ENCODE measurements at regions not wholly inside any gene's neighbourhood (a gene's known extent, or its start where the extent isn't known, plus 50 kb on each side); places are given as distances from the start of the nearest gene placed in this dataset.

DNA sequence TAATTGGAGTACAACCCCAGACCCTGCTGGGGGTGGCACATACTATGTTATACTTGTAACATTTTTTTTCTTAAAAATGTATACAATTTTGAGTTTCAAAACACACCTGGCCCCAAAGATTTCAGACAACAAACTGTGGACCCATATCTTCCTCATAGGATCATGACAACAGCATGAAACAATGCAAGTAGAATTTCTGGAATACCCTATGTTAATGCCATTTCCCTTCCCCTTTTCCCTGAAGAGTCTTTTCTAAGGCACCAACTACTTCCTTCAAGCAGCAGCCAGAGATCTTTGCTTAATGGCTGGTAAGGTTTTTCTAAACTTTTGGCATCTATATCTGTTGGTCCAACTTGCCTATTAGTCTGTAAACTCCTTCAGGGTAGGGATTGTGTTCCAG, 99.9 kb upstream of the SERBP1 start:
- no peak for DNase-seq

DNA sequence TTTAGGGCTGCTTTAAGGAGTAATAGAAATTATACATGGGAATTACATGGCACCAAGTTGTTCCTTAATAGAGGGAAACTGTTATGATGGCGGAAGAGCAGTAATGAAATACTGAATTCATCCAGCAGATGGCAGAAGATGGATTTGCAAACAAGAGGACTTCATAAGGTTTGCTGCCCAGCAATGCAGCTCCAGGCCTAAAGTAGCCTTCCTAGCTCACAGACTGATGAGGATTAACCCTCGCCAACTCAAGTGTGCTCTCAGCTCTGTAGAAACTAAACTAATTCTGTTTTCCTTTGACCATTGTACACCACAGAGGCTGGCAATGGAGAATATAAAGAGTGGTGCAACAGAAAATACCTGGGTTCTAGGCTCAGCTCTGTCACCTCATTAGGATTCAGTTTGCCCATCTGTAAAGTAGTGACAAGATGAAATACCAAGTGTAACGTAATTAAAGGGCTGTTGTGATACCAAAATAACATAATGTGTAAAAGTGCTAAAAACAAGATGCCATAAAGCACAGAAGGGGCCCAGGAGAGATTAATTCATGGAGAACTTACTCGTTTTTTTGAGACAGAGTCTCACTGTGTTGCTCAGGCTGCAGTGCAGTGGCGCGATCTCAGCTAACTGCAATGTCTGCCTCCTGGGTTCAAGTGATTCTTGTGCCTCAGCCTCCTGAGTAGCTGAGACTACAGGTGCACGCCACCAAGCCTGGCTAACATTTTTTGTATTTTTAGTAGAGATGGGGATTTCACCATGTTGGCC, 102.4 kb upstream of the SERBP1 start:
- DNase-seq = peak; percentile 43 to 75

DNA sequence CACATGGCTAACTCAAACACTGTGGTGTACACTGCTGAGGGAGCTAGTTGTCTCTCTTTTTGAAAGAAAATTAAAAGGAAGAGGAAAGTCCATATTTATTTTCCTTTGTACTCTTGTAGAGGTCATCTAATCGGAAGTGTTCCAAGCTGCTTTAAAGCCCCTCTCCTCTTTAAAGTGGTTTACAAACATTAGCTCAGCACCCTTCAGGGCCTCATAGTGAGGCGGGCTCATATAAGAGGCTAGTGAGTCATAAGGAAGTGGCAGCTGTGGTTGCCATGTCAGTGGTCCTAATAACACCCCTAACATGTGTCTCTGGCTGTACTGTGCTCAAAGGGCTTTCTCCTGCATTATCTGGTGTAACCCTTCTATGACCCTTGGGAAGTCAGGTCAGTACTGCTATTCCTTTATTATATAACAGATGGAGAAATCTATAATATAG, 104.4 kb upstream of the SERBP1 start:
- no peak for DNase-seq

DNA sequence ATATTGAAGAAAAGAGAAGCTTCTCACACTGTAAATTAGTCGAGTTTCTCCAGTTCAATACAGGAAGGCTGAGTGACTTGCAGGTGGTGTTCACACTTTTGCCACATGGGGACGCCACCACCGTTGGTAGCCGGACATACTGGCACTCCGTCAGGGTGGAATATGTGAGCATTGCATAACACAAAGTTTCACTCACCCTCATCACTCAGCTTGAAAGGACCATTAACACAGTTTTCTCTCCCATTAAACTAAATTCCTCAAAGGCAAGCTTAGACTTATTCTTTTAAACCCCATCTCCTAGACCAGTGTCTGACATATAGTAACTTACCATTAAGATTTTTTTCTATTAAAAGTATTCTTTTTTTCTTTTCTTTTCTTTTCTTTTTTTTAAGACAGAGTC, 105.3 kb upstream of the SERBP1 start:
- DNase-seq = peak; percentile 65 to 88

DNA sequence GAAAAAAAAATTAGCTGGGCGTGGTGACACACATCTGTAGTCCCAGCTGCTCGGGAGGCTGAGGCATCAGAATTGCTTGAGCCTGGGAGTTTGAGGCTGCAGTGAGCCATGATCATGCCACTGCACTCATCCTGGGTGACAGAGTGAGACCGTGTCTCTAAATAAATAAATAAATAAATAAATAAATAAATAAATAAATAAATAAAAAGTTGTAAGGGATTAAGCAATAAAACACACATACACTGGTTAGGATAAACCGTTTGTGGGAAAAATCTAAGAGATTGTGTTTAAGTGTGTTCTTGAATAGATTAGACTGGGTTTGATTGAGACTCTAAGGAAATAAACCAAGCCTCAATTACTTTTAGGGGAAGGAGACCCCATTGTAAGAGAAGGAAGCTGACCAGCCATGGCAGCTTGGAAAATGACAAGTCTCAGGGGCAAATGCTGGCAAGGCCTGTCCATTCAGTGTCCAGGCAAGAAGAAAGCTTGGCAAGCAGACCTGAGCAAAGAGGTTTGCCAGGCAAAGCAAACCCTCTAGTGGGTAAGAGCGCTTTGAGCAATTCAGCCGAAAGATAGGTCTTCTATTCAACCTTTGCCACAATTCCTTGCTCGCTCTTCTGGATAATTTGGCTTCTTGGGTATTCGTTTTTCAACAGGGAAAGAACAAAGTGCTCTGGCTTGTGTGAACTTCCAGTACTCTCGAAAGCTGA, 106.9 kb upstream of the SERBP1 start:
- DNase-seq = no peak

DNA sequence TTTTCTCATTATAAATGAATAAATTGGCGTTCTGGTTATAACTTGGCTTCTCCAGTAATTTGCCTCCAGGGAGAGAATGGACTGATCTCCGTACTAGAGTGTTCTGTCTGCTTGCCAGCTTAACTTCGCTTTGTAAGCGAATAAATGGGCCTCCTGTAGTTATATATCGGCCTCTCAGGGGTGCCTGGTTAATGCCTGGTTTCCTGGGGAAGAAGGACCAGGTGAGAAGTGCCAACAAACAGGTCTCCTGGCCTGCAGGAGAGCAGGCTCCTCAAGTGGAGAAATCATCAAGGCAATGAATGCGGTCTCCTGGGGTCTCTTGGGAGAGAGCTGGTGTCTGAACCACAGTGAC, 107.4 kb upstream of the SERBP1 start:
- DNase-seq = no peak

DNA sequence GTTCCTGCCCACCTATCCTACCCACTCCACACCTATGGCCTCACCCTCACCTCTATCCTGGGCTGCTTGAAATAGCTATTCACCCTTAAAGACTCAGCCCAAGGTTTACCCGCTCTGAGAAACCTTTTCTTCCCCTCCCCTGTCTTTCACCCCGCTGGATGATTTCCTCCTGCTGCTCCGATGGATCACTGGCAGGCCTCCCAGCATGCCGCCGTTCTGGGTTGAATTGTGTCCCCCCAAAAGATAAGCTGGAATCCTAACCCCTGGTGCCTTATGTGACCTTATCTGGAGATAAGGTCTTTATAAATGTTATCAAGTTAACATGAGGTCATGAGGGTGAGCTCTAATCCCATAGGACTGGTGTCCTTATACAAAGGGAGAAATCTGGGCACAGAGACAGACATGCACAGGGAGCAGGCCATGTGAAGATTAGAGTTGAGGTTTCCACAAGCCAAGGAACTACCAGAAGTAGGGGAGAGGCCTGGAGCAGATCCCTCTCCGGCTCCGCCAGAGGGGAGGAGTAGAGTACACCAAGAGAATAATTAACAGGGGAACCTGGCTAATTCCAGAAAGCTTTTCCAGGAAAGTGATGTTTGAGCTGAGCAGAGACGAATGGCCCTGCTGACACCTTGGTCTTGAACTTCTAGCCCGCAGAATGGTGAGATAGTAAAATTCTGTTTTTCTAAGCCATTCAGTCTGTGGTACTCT, 110.0 kb upstream of the SERBP1 start:
- DNase-seq = no peak

DNA sequence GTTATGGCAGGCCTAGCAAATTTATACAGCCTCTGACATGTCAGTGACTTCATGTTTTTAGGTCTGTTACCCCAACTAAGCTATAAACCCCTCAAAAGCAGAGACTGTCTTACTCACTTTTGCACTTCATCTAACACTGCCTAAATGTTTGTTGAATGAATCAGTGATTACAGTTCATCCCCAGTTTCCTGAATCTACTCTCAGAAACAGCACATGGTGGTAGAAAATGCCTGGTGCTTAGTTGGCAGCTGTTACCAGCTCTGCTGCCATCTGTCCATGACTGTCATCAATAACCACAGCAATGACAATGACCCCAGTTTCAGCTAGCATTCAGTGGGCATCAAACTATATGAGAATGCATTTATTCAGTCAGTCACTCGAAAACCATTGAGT, 110.5 kb upstream of the SERBP1 start:
- no peak for DNase-seq

DNA sequence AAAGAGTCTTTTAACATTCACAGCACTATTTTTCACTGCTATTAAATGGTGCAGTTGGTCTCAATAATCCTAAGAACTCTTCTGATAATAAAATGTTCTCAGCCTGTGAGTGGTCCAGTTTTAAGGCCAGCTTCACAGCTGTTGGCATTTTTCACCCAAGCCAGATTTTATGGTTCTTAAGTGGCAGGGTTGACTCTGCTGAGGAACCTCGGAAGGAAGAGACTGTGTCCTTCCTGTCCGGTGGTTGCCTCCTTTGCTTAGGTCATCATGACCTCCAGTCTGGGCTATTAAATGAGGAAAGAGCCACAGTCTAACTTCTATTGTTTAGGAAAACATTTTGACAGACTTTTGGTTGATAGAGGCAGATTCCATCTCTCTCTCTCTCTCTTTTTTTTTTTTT, 112.5 kb upstream of the SERBP1 start:
- no peak for DNase-seq

DNA sequence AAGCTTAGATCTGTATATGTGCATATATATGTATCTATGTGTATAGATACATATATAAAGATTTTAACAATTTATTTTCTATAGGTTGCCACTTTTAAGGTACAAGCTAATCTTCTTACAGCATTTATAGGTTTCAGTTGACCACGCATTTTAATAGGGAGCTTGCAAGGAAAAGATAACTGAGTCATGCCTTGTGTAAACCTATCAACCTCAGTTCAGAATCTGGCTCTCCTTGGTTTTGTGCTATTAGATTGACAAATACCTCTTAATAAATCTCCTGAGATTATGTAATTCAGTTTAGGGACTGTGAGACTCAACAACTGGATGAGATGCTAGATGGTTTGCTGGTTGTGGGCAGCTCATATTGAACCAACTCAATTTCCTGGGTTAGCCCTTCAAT, 114.7 kb upstream of the SERBP1 start:
- no peak for DNase-seq

DNA sequence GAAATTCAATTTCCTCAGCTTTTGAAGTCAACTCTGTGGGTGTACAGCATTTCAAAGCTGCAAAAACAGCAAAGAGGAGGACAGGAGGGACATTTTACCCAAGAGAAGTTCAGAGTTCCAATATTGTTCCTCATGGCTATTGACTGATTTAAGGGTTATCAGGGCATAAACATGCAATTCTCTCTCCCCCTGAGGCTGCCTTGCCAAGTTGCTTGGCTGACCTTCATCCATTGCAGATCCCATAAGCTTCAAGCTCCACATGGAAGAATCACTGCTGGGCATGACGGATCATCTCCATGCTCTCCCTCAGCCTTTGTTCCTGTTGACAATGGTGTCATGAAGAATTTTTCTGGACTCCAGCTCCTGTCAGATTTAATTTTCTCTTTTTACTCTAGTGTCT, 115.2 kb upstream of the SERBP1 start:
- no peak for DNase-seq

DNA sequence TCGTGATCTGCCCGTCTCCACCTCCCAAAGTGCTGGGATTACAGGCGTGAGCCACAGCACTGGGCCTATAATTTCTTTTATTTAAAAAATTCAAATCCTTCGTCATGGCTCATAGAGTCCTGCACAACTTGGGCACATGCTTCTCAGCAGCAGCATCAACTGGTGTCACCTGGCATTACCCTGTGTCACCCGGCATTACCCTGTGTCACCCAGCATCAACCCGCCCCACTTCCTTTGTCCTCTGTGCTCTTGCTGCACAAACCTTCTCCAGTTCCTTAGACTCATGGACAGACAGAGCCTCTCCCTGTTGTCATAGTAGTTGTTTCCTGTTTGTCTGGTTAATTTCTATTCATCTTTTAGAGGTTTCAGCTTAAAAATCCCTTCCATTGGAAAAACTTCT, 121.2 kb upstream of the SERBP1 start:
- DNase-seq = no peak

DNA sequence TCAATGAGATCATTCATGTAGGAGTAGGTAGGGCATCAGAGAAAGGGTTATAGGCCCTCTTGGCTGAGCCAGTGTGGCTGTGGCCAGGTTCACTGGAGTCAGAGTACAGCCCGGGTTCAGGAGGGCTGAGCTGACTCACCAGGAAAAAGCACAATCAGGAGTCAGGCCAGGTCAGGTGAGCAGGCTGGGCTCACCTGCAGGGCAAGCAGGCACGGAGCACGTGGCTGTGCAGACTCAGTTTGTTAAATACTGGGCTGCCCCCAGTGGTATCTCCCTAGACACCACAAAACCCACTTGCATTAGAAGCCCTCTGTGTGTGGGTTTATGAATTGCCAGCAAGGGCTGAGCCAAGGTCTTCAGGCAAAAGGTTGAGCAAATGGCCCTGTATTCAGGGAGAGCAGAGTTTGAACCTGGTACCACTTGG, 122.1 kb upstream of the SERBP1 start:
- no peak for DNase-seq

DNA sequence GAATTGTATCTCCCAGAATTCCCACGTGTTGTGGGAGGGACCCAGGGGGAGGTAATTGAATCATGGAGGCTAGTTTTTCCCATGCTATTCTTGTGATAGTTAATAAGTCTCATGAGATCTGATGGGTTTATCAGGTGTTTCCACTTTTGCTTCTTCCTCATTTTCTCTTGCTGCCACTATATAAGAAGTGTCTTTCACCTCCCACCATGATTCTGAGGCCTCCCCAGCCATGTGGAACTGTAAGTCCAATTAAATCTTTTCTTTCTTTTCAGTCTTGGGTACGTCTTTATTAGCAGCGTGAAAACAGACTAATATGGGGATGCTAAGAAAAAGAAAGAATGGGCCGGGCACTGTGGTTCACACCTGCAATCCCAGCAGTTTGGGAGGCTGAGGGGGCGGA, 124.0 kb upstream of the SERBP1 start:
- peak in 1 of 2 donors; percentile 33 for DNase-seq

DNA sequence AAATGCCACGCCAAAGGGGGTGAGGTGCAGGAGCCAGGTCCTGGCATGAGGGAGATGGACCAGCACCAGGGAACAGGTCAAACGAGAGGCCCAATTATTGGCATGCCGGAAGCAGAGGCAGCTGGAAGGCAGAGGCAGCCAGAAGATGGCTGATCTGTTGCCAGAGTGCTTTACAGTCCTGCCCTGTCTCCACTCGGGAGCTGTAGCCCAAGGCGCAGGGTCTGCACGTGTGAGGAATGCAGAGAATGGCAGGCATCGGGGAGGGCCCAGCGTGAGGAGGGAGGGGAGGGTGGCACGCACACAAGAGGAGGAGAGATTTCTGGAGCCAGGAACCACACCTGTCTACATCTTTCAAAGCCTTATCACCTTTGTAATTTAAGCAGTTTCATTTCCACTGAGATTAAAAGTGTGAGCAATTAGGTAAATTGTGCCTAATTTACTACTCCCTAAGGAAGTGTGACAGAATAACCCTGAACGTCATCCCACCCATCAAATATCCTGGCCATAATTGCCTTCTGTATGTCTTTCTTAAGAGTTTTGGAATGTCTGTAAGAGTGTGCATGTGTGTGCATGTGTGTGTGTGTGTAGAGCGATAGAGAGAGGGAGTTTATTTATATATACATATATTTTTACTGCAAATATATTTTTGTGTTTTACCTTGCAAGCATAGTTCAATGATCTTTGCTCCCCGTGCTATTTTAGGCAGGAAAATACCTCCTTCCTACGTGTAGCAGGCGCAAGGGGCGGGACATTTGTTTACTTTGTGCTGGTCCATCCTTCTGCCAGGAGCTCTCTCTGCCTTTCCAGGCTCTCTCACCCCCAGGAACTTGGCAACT, 125.5 kb upstream of the SERBP1 start:
- no peak for DNase-seq

DNA sequence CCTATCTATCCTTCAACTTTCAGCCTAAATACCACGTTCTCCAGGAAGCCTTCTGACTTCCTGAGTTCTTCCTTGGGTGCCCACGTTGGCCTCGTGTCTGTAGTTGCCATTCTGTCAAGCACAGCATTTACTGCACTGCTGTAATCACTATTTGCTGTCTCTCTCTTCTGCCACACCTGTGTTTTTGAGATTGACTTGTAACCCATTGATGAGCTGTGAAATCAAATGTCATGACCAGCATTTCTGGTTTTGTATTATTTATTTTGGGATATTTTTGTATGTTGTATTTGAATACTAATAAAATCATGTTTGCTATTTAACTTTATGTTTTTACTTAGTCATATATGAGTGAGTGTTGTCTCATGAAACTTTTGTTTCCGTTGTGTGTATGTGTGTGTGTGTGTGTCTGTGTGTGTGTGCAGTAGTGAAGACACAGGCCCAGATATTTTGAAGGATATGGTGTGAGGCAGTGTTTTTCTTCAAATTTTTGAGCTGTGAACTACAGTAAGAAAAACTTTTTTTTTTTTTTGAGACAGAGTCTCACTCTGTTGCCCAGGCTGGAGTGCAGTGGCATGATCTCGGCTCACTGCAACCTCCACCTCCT, 126.2 kb upstream of the SERBP1 start:
- DNase-seq = no peak

DNA sequence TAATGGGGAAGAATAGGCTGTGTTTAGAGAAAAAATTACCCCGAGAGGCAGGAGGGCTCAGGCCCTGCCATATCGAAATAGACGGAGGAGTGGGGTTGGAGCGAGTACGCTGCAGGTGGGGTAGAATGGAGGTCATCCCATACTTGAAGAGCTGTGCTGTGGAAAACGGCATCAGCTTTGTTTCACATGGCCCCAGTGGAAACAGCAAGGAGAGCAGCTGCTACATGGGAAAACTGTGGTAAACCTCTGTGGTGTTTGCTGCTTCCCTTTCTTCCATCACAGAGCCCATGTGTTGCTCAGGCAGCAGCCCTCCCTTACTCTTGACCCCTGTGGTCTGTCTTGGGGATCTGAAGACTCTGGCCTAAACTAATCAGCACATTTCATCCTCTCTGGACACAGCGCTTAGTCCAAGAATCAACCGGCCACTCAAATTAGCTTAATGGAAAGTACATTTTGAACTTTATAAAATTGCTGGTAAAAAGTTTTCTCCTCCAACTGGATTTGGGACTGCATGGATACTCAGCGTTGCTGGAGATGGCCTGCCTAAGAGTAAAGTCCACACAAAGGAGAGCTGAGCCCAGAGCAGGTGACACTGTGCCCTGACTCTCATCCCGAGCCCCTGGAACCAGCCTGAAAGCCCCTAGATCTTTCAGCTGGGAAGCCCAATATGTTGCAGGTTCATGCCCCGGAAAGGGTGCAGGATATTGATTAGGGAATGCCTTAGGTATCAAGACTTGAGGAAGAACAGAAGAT, 127.1 kb upstream of the GADD45A start:
- DNase-seq = peak in 1 of 2 donors; percentile 10

DNA sequence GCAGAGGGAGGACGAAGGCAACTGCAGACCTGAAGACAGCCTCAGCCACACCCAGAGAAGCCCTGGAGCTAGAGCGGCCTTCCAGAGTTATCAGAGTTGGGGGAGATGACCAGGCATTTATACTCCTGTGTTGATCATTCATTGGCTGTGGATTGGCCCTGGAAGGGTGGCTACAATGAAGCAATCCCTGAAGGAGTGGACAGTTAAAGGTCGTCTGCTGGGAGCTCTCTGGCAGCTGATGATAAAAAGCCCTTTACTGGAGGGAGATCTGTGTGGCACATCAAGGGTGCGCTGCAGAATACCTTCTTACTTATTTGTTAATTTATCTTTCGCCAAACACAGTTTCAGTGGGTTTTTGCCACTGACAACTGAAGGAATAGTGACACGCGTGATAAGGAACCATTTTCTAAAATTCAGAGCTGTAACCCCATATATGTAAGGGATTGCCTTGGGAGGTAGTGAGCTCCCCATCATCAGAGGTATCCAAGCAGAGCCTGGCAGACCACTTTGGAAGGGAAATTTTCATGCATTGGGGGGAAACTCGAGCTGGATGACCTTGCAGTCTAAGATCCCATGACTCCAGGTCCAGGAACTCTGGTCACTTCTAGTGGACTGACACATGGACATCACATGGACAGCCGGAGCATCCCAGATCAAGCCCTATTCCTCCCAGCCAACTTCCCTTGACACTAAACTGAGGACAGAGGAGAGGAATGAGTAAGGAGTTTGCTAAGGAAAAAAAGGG, 126.4 kb upstream of the GADD45A start:
- no peak for DNase-seq

DNA sequence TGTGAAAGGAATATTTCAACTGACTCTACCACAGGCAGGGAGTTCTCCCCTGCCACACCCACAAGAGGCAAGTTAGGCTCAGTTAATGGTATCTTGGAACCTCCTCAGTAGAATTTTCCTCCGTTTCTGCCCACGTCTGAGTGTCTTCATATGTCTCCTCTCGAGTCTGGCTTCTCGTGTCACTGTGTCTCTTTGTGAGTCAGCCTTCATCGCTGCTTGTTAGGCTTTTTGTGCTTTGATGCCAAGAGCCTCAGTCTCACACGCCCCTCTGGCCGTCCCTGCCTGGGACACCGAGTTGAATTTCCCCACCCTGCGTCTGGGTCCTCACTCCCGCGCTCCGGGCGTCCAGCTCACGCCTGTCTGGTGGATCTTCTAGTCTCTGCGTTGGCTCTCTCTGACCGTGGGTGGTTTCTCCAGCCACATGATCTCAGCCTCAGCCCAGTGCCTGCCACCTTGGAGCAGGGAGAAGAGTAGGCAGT, 125.7 kb upstream of the GADD45A start:
- DNase-seq = no peak

DNA sequence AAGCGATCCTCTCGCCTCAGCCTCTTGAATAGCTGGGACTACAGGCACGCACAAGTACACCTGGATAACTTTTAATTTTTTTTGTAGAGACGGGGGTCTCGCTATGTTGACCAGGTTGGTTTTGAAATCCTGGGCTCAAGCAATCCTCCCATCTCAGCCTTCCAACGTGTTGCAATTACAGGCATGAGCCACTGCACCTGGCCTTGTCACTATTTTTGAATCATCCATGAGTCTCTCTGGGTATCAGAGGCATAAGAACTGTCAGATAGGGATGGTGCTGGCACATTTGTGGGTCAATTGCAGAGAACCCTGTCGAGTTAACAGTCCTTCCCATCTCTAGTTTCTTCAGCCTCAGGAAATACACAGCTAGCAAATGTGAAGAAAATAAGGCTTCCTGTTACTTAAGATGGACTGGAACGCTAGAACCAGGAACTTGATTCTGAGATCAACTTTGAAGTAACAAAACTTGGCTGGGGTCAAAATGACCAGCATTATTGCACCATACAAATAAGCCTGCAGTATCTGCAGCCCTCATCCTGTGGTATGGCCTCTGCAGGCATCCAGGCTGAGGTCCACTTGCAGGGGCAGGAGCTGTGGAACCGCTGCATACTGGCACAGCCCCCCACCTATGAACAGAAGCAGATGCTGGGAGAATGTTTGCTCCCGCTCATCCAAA, 124.3 kb upstream of the GADD45A start:
- DNase-seq = peak; percentile 20 to 49
